ENCODE measurements at regions not wholly inside any gene's neighbourhood (a gene's known extent, or its start where the extent isn't known, plus 50 kb on each side); places are given as distances from the start of the nearest gene placed in this dataset.

- no peak for TF ChIP-seq CTCF (IDR thresholded peaks at IDR 0.05)
- H3K27me3 ChIP-seq (ENCODE audit: control insufficient read depth, insufficient read depth, low read length), result no peaks in the 10 kb centered on the region
- H3K4me3 ChIP-seq (ENCODE audit: low read depth, low read length), result no peak overlapping the region
- H3K4me2 ChIP-seq (ENCODE audit: low read length), result no peak overlapping the region
- H2AFZ ChIP-seq, result no peak overlapping the region
- no peaks in the 10 kb centered on the region for H3K4me1 ChIP-seq
- no peak overlapping the region for H3K27ac ChIP-seq
- no peaks in the 10 kb centered on the region for H3K79me2 ChIP-seq
- H3K36me3 ChIP-seq (ENCODE audit: control insufficient read depth, insufficient read depth, low read length), result no peaks in the 10 kb centered on the region
- H3K9ac ChIP-seq, result no peak overlapping the region
- no peaks in the 10 kb centered on the region for H3K9me3 ChIP-seq (ENCODE audit: control insufficient read depth, low read length)
These were observed 239.7 kb upstream of the ERCC4 start for GRCh38 chr16:13680021-13680889.

DNA sequence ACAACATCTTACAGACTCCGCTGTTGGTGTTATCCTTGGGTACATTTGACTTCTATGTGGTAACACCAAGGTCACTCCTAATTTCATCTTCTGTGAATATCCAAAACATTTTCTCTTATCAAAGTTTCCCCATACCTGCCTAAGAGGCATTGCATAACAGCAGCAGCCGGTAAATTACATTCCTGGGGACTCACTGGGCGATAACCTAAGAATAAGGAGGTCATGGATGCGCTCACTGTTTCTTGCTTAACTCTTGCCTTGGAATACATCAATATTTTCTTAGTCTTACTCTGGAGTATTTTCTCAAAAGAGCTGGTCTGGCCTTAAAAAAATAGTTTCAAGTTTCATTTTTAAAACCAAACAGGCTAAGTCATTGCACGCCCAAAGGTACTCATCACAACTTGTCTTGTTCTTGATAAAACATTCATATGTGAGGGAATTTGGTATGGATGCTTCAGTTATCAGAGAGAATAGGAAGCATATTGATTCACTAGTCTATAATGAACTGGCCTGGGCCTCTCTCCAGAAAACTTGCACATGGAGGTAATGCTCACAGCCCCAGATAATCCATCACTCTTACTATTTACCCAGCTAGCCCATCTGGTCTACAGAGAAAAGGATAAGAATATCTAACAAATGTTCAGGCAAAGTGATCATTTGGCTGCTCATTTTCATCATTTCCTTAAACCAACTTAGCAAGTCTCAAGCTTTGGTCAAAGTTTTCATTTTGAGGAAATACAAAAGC, 235.0 kb upstream of the ERCC4 start:
- no peak for TF ChIP-seq CTCF (IDR thresholded peaks at IDR 0.05)
- Histone ChIP-seq H3K4me1 (no peaks in the 10 kb centered on the region), H2AFZ (no peak overlapping the region), H3K9ac (no peak overlapping the region), H3K4me3 (ENCODE audit: low read depth, low read length) (no peak overlapping the region), H3K36me3 (ENCODE audit: control insufficient read depth, insufficient read depth, low read length) (no peaks in the 10 kb centered on the region), H3K9me3 (ENCODE audit: control insufficient read depth, low read length) (no peaks in the 10 kb centered on the region), H3K27me3 (ENCODE audit: control insufficient read depth, insufficient read depth, low read length) (no peaks in the 10 kb centered on the region), H3K4me2 (ENCODE audit: low read length) (no peak overlapping the region), H3K27ac (no peak overlapping the region), H3K79me2 (no peaks in the 10 kb centered on the region)

DNA sequence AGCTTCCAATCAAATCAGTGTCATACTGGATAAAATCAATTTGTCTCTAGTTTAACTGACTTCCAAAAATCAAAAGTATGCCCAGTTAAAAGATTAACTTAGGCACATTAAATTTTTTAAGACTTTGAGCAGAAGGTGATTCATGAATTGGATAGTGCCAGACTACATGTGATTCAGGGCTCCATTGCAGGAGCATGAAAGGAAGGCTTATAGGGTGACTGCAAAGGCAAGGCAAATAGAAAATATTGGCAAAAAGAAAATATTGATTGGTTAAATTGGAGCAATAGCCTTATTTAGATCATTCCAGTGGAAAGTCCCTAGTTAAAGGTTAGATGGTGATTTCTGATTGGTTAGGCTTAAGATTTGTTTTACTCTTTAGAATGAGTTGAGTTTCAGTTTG, 223.9 kb upstream of the ERCC4 start:
- Histone ChIP-seq H3K9me3 (ENCODE audit: control insufficient read depth, low read length) (no peaks in the 10 kb centered on the region), H3K27me3 (ENCODE audit: control insufficient read depth, insufficient read depth, low read length) (no peaks in the 10 kb centered on the region), H3K27ac (no peak overlapping the region), H3K4me1 (no peaks in the 10 kb centered on the region), H3K36me3 (ENCODE audit: control insufficient read depth, insufficient read depth, low read length) (no peaks in the 10 kb centered on the region), H3K9ac (no peak overlapping the region), H2AFZ (no peak overlapping the region), H3K79me2 (no peaks in the 10 kb centered on the region), H3K4me2 (ENCODE audit: low read length) (no peak overlapping the region), H3K4me3 (ENCODE audit: low read depth, low read length) (no peak overlapping the region)
- no peak for TF ChIP-seq CTCF (IDR thresholded peaks at IDR 0.05)

GRCh38 chr16:13697013-13697412, 222.9 kb upstream of the ERCC4 start:
- no peak overlapping the region for H3K27ac ChIP-seq
- no peaks in the 10 kb centered on the region for H3K36me3 ChIP-seq (ENCODE audit: control insufficient read depth, insufficient read depth, low read length)
- no peak overlapping the region for H3K9ac ChIP-seq
- H3K79me2 ChIP-seq, result no peaks in the 10 kb centered on the region
- H3K4me3 ChIP-seq (ENCODE audit: low read depth, low read length), result no peak overlapping the region
- H3K27me3 ChIP-seq (ENCODE audit: control insufficient read depth, insufficient read depth, low read length), result no peaks in the 10 kb centered on the region
- no peak overlapping the region for H2AFZ ChIP-seq
- no peaks in the 10 kb centered on the region for H3K9me3 ChIP-seq (ENCODE audit: control insufficient read depth, low read length)
- no peak overlapping the region for H3K4me2 ChIP-seq (ENCODE audit: low read length)
- no peak for TF ChIP-seq CTCF (IDR thresholded peaks at IDR 0.05)
- H3K4me1 ChIP-seq, result no peaks in the 10 kb centered on the region
